ENCODE measurements at regions not wholly inside any gene's neighbourhood (a gene's known extent, or its start where the extent isn't known, plus 50 kb on each side); places are given as distances from the start of the nearest gene placed in this dataset.

DNA sequence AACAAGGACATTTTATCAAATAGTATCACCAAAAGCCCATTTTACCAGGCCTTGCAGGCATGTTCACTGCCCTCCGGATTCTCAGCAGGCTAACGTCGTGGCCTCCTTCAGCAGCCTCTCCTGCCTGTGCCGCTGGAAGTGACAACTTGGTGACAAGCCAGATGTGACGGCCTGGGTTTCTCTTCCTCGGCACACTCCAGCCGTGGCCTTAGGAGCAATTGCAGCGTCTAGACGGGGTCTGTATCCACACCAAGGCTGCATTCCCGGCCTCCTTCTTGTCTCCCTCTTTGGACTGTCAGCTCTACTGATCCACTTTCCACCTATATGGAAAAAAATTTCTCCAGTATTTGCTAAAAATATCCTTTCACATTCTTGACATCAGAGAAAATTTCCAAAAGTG is 145.3 kb upstream of the MGMT start:
- DNase-seq (ENCODE audit: low read depth in 2 of 2), result no peak

DNA sequence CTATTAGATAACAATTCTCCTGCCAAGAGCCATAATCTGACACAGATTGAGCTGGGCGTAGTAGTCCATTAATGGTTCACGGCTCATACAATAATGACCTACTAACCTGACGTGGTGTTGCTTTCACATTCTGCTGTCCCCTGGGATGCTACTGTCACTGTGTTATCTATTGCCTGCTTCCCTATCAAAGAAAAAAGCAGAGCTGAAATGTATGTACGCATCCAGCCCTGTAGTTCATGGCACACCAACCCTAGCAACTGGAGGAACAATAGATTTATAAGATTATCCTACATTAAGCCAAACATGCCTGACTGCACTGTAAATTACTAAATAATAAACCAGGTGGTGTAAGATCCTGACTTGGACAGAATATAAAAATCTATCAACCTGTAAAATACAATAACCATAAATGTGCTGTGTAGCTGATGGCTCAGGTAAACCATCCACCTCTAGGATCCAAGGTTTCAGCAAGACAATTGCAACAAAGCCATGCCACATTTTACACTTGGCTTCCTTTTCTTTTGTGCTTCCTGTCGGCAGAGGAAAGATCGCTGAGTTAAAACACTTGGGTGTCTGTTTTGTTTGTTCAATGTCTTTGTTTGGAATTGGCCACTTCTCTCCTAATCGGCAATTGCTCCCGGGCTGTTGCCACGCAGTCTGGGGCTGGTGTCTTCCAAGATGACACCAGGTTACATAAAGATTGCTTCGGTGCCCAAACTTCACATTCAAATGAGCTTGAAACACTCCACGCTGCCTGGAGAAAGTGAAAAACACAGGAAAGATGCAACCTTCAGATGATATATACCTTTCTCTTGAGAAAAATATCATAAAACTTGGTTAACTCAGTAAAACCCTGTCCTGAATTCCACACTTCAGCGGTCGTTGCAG is 143.9 kb upstream of the MGMT start:
- no peak for DNase-seq (ENCODE audit: low read depth in 2 of 2)

DNA sequence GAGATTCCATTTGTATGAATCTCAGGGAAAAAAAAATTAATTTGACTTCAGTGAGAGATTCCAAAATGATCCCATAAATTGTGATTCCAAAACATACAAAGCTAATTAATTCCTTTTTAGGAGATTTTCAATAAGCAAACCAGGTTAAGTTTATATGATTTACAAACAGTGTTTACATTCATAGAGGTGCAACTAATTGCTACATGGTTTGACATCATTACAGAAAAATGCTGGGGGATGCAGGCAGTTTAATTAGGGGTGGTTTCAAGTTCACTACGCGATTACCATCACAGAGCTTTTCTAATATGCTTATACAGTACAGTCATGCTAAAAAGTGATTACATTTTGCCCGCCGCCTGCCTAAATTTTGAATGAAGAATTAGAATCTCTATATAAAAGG is 143.2 kb upstream of the MGMT start:
- DNase-seq (ENCODE audit: low read depth in 2 of 2), result no peak

DNA sequence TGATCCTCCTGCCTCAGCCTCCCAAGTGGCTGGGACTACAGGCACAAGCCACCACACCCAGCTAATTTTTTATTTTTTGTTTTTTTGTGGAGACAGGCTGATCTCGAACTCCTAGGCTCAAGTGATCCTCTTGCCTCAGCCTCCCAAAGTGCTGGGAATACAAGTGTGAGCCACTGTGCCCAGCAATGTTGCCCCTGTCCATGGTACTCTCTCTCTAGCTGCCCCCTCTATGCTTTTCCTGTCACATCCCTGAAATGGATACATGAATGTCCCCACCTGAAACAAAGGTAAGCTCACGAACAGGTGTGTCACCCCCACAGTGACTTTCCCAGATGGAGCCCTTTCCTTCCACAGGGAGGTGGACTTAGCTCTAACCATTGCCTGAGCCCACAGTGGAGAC is 141.1 kb upstream of the MGMT start:
- DNase-seq (ENCODE audit: low read depth in 2 of 2), result no peak

DNA sequence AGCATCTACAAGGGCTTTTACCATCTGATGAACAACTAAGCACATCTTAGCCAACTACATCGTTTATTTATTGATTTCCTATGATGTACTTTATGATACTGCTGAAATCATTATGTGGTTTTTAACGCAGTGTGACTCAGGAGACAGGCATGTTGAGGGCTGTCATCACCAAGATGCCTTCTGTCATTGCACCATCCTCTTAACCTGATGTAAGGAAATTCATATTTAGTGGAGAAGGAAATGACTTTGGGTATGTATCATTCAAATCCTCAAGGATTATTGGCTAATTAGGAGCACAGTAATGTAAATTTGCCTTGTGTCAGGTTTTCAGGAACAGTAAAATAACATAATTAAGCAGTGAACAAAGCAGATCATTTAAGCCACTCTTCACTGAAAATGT is 138.5 kb upstream of the MGMT start:
- DNase-seq (ENCODE audit: low read depth in 2 of 2), result no peak

DNA sequence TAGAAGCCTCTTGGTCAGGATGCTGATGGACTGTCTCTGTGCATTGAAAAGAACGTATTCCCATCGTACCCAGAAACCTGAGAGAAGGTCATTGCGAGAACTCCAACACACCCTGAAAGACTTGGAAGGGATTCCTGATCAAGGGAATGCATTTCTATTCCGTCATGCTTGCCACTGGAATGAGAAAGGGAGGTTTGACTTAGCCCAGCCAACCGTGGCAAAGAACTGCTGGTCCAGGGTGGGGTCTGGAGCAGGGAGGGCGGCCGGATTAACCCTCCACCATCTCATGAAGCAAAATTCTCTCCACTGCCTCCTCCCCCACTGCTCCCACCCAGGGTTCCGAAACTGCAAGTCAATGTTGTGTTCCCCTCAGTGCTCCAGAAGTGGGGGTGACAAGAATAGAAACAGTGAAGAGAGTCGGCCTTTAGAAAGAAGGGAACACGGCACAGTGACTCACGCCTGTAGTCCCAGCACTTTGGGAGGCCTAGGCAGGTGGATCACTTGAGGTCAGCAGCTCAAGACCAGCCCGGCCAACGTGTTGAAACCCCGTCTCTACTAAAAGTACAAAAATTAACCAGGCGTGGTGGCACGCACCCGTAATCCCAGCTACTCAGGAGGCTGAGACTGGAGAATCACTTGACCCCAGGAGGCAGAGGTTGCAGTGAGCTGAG is 137.5 kb upstream of the MGMT start:
- DNase-seq (ENCODE audit: low read depth in 2 of 2), result no peak

DNA sequence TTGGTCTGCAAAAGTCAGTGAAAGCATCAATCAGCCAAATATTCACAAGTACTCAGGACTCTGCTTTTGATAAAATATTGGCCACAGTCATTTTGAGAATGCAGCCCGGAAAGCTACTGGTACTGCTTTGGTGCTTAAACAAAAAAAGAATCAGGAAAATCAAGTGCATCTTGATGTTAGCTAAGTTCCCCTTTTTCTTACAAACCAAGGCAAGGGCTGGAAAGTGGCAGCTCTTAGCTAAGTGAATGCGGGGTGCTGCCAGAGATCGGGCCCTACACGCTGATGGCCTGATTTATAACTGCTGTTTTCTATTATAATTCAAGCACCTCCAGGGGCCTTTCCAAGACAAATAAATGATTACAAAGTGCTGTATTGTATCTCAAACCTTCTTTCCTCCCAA is 136.8 kb upstream of the MGMT start:
- no peak for DNase-seq (ENCODE audit: low read depth in 2 of 2)

DNA sequence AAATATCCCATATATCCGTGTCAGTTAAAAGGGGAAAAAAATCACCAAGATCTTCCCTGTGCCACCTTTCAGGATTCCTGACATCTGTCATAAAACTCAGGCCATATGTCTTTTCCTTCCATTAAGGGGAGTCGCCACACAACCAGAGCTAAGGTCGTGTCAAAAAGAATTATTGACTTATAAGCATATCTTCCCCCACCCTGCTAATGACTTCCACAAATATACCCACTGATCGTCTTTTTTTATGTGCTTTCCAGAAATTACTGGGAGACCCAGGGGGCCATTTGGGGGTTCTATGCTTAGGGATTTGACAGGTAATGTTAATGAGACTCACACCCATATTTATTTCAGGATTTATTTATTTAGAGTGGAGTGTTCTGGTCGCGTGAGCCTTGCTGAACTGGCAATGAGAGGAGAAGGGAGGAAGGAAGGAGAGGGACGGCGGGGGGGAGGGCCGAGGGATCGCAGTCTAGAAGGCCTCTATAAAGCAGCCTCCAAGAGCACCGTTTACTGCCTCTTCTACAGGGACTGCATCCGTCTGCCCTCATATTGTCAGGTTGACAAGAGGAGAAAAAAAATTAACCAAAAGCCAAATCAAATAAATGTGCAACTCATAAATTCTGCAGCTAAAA is 135.7 kb upstream of the MGMT start:
- no peak for DNase-seq (ENCODE audit: low read depth in 2 of 2)

DNA sequence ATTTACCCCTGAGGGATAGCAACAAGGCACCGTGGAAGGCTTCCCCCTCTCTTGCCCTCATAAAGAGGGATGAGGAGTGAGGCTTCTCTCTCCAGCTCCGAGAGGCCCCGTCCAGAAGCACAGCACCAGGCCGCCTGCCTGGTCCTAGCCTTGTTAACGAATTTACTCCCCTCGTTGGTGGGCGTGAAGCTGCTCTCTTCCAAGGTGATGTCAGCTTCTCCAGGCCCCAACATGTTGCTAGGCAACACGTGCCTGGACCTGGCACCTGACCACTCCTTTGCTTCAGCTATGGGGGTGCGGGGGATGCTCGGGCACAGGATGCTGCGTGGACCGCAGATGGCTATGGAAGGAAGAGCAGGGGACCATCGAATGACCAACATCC is 135.2 kb upstream of the MGMT start:
- no peak for DNase-seq (ENCODE audit: low read depth in 2 of 2)

DNA sequence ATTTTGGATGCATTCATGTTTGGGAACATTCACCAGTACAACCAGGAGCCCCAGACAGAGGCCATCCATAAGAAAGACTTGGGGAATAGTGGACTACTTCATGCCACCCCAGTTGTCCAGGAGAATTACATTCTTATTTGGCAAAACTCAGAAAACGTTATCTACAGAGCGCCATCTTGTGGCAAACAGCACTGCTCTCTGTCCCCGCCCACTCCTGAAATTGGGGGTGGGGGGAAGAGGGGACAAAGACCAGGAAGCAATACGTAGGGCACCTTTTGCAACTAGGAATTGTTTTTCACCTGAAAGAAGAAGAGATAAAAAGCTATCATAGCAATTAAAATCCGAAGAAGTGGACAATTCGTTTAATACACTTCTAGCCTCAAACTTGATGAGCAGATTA is 134.6 kb upstream of the MGMT start:
- no peak for DNase-seq (ENCODE audit: low read depth in 2 of 2)

DNA sequence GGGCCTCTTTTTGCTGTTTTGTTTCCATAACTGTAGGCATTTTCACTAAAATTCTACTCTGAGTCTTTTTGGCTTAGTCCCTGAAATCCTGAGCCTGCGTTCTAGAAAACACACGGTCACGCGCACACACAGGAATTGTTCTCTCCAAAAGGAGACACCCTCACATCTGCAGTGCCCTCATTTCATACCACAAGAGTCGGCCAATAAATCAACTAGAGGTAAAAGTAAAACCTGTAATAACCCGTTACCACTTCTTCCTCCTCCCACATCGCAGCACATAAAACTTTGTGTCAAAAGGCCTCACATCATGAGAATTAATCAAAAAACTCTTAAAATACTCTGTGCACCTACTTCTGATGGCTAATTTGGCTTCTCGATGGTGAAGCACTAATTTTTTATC is 133.3 kb upstream of the MGMT start:
- DNase-seq (ENCODE audit: low read depth in 2 of 2), result no peak

DNA sequence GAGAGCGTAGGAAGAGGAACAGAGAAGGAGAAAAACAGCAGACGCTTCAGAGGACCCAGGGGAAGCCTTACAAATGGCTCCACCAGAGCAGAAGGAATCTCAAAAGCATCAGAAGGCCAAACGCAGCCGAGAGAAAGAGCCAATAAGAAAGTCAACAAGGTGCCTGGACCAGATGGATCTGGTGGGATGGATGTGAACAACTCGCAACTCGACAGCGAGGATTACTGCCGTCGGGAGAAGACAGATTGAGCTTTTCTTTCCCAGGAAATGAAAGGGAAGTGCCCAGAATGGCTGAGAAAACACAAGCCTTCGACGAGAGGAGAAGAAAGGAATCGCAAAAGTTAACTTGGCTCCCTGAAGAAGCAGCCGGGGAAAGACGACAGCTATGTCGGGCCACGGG is 132.8 kb upstream of the MGMT start:
- DNase-seq (ENCODE audit: low read depth in 2 of 2), result no peak

DNA sequence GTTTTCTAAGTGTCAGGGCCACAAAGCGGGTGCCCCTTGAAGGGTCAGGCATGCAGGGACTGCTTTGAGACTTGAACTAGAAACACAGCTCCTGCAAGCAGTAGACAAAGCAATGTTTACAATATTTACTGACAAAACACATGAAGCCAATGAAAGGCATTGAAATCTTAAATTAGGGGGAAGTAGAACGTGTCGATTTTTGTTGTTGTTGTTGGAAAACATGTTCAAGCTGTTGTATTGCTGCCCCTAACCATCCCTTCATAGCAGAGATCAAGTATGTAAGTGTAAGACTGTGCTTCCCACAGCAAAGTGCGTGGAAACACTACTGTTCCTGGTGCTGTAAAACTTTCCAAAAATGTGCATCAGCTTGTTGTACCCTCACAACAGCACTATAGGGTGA is 131.6 kb upstream of the MGMT start:
- no peak for DNase-seq (ENCODE audit: low read depth in 2 of 2)

DNA sequence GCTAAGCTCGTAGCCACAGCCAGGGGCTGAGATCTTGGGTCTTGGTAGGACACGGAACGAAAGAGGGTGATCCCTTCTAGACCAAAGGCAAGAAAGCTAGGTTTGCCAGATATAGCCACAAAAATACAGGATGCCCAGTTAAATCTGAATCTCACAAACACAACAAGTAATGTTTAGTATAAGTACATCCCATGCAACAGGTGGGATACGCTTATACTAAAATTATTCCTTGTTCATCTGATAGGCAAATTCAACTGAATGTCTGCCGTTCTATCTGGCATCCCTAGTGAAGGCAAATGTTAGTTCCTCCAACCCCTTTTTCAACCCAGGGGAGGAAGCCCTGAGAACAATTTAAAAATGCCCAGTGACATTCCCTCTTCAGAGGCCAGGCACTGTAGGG is 131.1 kb upstream of the MGMT start:
- DNase-seq (ENCODE audit: low read depth in 2 of 2), result no peak

DNA sequence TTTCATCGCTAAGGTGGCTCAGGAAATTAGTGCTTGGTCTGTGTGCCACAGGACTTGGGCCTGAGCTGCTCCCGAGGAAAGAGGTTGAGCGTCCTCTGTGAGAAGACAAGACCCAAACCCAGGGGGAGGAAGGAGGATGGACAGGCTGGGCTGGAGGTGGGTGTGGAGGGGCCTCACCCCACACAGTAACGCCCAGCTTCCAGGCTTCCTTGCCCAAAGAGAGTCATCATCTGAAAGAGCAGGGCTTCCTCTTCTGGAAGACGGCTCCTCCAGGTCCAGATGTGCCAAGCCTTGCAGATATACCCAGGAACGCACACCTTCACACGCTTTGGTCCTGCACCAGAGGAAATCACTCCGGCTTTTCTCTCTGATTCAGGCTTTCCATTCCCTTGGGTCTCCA is 127.8 kb upstream of the MGMT start:
- no peak for DNase-seq (ENCODE audit: low read depth in 2 of 2)

DNA sequence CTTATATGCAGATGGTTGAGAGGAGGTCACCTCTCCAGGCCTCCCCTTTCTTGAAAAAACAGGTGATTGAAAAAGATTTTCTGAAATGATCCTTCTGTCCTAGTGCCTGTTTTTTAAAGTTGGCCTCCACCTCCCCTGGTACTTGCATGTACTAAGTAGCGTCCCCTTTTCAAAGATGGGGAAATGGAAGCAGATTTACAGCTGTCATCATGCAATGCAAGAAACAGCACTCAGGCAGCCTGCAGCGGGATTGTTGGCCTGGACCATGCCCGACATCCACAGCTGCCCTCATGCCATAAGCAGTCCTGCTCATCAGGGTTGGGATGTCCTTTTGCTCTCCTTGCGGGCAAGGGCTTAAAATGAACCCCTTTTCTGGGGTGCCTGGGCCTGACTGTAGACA is 127.2 kb upstream of the MGMT start:
- DNase-seq (ENCODE audit: low read depth in 2 of 2), result no peak

DNA sequence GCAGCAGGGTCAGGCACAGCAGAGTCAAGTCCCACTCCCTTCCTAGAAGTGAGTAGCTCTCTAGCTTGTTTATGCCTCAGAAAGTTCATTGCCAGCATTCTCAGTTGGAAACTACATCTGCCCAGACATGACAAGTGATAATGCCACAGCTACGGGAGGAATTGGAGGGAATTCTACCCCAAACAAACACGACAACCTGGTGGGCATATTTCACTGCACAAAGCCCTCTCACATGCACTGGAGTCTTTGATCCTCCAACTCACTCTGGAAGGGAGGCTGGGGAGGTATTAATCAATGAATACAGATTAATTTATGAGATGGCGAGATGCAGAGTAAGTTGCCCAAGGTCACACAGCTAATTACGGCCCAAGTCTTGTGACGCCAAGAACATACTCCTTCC is 126.0 kb upstream of the MGMT start:
- no peak for DNase-seq (ENCODE audit: low read depth in 2 of 2)

DNA sequence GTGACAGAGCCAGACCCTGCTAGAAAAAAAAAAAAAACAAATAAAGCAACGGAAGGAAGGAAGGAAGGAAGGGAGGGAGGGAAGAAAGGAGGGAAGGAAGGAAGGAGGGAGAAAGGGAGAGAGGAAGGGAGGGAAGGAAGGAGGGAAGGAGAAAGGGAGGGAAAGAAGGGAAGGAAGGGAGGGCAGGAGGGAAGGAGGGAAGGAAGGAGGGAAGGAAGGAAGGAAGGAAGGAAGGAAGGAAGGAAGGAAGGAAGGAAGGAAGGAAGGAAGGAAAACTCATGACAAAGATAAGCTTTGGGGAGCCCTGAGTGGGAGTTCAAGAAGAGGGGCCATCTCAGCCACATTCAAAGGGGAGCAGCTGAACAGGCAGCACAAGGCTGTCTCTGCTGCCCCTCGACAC is 124.7 kb upstream of the MGMT start:
- DNase-seq (ENCODE audit: low read depth in 2 of 2), result no peak

DNA sequence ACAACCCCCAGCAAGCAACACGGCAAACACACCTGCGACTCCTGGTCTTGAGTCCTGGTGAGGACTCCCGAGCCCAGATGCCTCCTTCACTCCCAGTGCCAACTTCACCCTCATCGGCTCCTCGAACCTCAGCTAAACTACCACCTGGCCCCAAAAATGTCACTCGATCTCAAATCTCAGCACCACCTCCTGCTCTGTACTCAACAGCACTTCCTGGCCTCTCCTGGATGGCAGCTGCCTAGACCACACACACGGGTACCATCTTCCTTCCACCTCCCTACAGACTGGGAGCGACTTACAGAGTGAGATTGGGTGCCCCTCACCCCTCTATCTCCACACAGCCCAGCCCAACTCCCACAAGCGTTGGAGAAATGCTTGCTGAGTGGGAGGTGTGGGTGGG is 123.9 kb upstream of the MGMT start:
- no peak for DNase-seq (ENCODE audit: low read depth in 2 of 2)

DNA sequence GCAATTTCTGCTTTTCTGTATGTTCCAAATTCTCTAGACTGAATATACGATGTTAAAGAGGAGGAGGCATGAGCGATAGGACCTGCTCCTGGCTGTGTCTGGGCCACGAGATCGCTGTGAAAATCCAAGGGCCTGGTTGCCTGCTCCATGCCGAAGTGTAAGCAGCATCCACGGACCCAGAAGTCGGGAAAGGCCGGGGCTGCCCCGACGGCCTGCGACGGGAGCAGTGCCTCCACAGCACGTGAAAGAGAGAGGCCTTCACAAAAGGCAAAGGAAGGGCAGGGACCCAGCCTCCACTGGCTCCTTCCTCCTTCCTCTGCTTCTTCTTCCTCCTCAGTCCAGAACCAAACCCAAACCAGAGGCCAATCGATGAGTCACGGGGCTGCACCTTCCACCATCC is 122.9 kb upstream of the MGMT start:
- no peak for DNase-seq (ENCODE audit: low read depth in 2 of 2)

DNA sequence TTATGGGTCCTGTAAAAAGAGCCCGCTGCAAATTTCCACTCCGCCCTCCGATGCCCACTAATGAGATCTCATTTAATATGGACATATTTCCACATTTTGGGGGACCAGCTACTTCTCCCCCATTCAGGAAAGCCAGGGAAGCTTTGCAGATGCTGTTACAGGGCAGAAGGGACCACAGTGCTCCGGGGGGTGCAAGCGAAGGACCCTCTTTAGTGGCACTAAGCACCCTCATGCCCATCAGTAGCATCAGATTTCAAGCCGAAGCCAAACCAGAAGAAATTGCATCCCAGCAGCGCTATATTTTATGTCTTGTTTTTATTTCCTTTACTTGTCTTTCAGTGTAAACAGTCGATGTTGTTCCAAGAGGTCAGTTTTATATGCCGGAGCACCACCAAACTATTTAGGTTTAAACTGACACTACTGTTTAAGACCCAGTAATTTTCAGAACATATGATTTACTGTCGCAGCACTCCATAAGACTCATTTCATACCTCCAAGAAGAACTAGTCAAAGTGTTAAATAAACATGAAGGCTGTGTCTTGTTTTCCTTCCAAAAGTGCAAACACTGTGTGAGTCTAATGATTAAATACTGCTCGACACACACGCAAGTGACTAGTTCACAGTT is 122.2 kb upstream of the MGMT start:
- no peak for DNase-seq (ENCODE audit: low read depth in 2 of 2)

DNA sequence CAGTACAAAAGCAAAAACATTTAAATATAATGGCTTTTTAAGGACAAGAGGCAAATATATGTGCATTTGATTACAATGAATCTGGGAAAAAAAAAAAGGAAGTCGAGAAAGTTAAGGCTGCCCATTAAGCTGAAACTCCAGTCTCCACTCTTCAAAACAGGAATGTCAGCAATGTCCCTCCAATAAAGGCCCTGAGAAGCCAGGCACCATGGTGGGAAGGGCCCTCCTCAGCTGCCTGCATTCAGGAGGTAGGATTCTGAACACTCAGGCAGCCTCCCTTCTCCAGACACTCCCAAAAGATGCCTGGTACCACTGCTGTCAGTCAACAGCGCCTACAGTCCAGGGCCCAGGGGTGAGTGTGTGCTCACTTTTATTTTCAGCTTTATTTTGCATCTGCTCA is 121.3 kb upstream of the MGMT start:
- DNase-seq (ENCODE audit: low read depth in 2 of 2), result no peak

DNA sequence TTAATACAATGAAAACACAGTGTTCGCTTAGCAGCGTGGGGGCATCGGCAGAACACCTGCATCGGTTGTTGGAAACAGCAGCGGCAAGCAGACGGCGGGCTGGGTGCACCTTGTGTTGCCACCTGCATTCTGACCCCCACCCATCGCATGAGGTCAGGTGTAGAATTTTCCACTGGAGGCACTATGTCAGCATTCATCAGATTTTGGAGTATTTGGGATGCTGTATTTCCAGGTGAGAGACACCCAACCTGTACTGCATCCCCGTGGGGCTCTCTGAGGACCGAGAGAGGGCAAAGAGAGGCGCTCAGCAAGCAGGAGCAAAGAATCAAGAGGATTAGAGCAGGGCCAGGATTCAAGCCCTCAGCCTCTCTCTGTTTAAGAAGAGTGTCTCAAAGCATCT is 116.4 kb upstream of the MGMT start:
- no peak for DNase-seq (ENCODE audit: low read depth in 2 of 2)

Data from stimulated activated CD8-positive, alpha-beta memory T cell treated with anti-CD3 and anti-CD28 coated beads, Interleukin-7, amount 100 ng/mL, for 1 hour (primary cell).